Endothelial cell of hepatic sinusoid (primary cell): ENCODE measurements at regions not wholly inside any gene's neighbourhood (a gene's known extent, or its start where the extent isn't known, plus 50 kb on each side); places are given as distances from the start of the nearest gene placed in this dataset.

ENCODE experiments used
- in situ Hi-C: cut with HindIII; loops from 2 replicates; pipeline ENCODE4 v1.10.0; 2017; ENCODE audit warnings: low sequenced_read_pairs

DNA sequence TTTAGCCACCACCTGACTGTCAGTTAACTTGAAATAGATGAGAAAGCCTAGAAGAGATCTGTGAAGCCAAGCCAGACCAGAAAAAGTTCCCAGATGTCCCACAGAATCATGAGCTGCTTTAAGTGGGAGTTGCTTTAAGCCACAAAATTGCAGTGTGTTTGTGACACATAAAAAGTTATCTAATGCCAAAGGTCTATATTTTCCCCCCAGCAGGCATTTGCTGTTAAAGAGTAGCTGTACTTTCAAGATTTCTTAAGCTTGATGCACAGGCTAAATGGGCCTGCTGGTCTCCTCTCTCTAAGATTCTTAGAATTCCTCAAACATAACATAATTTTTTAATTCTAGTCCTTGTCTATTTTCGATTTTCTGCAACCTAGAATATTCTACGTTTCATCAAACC lies 825.7 kb downstream of the FAM181B start:
- in situ Hi-C loops: no loop called here

DNA sequence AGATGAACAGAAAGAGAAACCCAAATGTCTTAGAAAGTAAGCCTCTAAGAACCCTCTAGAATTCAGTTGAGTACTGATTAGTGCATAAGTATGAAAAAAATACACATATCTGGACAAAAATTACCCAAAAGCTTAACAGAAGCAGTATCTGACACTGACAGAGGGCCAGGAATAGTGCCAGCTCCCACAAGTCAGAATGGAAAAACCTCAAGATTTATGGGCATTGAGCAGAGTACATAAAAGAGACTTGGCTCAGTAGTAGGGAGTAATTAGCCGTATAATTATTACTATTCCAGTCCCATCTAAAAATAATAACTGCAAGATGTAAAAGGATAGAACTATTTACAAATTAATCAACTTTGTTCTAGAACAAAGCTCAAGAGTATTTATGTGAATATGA lies 834.5 kb downstream of the FAM181B start:
- in situ Hi-C loops: no loop called here

DNA sequence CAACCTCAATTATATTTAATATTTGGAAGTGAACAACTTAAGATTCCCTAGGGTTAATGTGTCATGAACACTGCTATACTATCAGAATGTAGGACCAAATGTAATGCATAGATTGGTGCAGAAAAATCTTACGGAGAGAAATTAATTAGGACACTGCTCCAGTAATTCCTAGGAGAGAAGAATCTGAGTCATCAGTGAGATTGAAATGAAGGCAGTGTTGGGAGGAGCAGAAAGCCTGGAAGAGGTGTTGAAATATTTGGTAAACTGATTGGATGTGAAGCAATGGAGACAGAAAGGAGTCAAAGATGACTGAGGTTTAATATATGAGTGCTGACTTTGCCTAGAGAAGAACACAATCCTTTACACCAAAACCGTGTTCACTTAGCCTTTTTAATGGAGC lies 836.0 kb downstream of the FAM181B start:
- in situ Hi-C loops: no loop called here

DNA sequence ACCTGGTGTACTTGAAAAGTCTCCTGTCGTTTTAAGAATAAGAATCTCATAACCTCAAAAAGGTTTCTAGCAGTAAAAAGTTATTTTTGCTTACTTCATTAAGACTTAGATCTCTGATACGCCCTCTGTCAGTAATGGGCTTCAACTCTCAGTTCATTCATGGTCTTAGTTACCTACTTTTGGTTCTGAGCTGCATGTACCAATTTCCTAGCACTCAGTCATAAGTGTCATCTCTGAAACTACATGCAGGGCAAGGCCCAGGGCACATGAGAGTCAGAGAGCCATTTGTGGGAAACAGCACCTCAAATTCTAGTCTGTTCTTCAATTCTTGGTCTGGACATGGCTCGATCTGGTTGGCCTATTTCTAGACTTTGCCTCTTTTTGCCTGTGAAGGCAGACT lies 838.4 kb downstream of the FAM181B start:
- in situ Hi-C loops: no loop called here

DNA sequence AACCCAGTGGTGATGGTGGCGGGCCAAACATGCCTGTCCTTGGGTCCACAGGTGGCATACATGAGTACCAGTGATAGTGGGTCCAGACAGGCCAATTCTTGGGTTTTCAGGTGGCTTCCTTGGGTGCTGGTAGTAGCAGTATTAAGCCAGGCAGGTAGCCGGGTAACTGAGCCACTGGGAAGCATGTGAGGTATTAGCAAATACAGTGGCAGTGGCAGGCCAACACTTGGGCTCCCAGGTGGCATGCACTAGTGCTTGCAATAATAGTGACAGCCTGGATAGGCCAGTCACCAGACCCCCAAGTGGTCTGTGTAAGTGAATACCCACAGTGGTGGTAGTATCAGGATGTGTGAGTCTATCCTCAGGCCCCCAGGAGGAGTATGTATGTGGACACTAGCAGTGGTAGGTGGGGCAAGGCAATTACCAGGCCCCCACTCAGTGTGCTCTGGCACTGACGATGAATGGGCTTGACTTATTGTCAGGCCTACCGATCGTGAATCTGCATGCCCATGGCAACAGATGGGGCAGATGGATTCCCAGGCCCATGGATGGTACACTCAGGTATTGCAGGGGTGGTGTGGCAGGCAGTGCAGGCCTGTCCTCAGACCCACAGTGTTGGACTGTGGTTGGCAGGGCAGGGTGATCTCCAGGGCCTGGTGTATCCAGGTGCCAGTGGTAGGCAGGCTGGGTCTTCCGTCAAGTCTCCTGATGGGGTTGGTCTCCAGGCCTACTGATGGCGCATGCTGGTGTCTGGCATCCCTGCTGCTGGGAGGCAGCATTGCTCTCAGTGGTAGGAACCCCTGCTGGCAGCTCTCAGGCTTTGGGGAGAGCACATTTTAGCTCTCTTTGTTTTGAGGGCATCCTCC lies 840.7 kb downstream of the FAM181B start:
- in situ Hi-C loops: no loop called here

DNA sequence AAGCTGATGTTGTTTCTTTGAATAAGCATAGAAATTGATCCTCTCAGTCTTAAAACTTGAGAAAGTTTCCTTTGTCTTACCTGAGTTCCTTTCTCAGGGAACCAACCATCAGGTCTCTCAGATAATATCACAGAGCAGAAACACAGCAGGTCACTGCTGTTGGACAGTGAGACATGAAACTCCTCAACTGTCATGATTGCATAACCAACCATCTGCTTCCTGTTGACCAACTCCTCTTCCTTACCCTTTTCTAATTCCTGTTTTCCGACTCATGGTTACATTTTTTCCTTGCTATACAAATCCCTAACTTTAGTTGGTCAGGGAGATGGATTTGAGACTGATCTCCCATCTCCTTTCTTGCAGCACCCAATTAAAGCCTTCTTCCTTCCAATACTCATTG lies 845.3 kb downstream of the FAM181B start:
- in situ Hi-C loops: no loop called here

DNA sequence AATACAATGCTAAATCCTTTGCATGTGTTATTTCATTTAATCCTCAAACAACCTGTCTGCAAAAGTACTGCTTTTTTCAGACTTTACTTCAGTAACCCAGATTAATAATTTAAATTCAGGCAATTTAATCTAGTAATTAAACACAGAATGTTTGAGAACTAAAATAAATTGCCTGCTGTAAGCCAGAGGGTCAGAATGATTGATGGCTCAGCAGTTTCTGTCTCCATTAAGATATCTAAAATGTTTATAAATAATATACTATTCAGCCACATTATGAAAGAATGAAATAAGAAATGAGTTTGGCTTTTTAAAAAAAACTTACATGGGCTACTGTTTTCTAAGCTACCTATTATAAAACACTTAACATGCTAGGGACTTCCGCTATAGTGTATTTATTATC lies 846.0 kb downstream of the FAM181B start:
- in situ Hi-C loops: no loop called here

DNA sequence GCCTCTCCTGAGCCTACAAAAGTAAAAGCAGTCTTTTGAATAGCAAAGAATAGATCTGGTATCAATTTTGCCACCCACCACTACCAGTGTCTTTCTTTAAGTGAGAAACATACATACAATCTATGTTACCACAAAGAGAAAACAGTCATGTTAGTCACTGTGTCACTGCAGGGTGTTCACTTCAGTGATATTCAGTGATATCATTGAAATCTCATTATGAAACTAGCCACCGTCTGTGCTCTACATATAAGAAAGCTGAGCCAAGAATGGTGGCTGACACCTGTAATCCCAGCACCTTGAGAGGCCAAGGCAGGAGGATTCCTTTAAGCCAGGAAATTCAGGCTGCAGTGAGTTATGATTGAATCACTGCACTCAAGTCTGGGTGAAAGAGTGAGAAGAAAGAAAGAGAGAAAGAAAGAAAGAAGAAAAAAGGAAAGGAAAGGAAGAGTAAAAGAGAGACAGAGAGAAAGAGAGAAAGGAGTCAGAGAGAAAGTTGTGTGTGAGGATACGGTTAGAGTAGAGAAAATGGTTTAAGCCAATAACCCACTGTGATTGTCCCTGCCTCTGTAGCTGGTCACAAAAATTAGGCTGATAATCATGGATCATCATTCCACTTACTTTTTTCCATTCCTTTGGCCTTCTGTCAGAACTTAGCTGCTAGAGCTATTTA lies 847.1 kb downstream of the FAM181B start:
- in situ Hi-C loops: no loop called here

DNA sequence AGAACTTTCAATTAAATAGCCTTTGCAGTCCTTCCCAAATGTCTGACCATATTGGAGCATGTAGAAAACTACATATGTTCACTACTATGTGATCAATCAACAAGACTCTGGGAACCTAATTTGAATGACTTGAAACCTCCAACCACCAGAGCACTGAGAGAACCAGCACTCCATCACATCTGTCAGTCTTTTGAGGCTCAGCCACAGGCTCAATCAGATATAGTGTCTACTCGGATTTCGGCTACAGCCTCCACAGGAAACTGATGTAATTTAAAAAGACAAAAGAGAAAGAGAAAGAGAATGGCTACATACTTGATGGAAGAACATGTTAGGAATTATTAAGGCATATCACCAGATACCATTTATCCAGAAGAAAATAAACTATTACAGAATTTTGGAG lies 859.0 kb downstream of the FAM181B start:
- in situ Hi-C loops: no loop called here

DNA sequence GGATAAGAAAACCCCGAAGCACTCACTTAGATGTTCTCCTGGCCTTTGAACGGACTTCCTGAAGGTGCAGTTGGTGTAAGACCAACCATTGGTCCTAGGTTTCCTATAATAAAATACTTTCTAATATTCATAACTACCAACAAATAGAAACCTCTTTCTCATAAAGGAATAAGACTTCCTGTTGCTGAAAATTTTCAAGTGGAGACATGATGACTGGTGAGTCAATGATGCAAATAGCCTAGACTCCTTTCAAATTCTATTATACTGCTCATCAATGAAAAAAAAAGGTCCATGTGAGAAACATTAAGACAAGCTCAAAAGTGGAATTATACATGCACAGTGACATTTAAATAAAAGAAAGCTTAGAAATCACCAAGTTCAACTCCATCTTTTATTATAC lies 862.8 kb downstream of the FAM181B start:
- in situ Hi-C loops: no loop called here

DNA sequence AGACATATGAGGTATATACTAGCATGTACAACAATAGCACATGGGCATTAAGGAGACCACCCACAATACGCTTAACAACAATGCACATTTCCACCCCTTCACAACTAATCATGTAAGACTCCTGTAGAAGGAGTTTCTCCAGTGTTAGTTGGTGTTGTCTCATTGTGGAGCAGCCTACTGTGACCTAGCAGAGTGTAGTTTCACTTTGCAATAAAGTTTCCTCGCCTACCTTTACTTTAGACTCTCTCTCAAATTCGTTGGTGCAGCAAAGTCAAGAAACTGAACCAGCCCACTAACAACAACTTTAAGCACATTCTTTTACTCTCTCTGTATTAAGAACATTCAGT lies 863.6 kb downstream of the FAM181B start:
- in situ Hi-C loops: no loop called here

DNA sequence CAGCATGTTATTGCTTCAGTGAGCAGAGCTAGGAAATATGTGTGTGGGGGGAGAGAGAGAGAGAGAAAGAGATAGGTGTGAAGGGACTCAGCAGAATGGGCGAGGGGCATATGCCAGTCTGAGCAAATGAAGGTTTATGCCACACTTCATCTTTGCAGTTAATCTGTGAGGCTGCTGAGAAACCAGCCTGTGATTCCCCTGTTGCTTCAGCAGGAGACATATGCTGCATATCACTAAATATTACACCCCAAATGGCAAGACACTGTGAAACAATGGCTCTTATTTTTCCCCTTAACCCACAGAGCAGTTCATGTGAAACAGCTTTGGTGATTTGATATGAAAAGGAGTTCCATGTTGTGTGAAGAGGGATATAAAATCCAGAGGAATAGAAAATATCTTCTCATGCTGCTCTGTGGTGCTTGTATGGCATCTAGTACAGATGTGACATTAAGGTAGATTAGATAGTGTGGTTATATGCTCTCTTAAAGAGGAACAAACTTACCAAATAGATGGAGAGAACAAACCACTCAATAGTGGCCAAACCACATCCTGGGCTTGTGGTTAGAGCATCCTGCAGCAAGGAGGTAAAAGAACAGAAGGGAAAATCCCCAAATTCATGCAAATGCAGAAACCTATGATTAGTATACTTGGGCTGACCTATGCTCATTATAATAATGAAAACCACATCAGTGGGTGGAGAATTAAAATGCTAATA lies 864.2 kb downstream of the FAM181B start:
- in situ Hi-C loops: no loop called here

DNA sequence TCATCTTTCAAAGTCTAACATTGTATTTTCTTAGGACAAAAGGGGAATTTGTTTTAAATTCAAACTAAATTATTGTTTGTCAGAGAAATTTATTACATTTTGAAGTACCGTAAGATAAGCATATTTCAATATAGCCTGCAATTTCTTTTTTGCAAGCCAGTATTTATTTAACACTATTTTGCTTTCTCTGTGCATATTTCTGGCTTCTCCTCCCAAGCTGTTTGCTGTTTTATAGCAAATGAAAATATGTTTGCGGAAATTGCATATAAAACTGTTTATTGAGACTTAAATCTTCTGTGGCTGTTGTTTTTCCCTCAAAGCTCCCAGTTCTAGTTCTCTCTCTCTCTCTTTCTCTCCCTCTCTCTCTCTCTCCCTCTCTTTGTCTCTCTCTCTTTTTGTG lies 866.8 kb downstream of the FAM181B start:
- in situ Hi-C loops: no loop called here

DNA sequence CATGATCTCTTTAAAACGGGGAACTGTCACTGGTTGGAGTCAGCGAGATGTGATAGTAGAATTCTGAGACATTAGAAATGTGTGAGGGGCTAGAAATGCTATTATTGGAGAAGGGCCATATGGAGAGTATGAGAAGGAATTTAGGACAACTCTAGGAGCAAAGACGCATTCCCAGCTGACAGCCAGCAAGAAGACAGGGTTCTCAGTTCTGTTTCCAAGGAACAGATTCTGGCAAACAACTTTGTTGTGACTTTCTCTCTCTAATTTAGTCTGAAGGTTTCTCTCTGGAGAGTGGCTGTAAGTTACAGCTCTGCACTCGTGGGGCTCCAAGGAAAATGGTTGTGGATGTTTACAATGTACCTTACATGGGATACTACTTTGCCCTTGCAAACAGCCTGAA lies 876.3 kb downstream of the FAM181B start:
- in situ Hi-C loops: no loop called here

DNA sequence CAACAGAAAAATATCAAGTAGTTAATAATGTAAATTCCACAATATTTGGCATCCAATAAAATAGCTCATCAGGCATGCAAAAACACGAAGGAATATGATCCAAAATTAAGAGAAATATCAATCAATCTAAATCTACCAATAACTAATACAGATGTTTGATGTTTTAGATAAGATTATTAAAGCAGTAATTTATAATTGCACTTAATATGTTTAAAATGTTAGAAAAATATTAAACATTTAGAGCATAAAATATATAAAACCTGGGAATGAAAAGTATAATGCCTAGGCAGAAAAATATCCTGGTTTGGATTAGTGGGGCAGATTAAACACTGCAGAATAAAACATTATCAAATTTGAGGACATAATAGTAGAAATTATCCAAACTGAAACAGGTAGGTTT lies 879.9 kb downstream of the FAM181B start:
- in situ Hi-C loops: no loop called here

DNA sequence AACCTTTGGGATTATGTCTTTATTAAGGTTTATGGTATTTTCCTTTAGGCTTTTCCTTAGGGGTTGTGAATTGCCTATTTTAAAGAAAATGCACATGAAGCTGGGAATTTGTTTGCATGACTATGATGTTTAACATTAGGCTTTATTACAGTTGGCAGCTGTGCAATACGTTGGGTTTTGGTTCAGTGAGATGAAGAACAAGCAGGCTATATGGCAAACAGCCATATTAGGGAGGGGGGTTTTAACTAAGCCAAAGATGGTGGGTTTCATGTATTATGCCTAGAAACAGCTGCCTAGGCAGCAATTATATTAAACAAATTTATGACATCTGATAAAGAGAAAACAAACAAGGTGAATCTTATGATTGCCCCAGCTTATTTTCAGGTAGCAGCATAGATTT lies 880.8 kb downstream of the FAM181B start:
- in situ Hi-C loops: no loop called here

DNA sequence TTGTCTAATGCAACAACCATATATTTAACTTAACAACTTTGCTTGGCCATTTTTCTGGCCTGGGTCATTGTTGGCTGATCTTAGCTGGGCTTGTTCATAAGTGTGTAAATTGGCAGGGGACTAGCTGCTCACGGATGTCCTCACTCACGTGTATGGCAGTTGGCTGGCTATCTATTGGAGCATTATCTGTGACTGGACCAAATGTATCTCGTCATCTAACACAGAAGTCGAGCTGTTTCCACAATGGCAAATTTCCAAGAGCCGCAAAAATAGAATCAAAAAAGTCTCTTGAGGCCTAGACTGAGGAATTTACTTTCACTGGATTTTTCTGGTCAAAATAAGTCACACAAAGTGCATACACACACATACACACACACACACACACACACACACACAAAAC lies 893.3 kb downstream of the FAM181B start:
- in situ Hi-C loops: no loop called here

DNA sequence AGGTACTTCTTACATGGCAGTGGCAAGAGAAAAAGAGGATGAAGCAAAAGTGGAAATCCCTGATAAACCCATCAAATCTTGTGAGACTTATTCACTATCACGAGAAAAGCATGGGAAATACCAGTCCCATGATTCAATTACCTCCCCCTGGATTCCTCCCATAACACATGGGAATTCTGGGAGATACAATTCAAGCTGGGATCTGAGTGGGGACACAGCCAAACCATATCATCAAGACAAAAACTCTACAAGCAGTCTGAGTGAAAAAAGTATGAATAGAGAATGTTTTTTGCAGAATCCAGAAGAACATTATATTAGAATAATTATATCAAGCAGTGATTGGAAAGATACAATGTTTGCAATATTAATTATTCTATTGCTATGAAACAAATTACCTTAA lies 893.7 kb downstream of the FAM181B start:
- in situ Hi-C loops: no loop called here

DNA sequence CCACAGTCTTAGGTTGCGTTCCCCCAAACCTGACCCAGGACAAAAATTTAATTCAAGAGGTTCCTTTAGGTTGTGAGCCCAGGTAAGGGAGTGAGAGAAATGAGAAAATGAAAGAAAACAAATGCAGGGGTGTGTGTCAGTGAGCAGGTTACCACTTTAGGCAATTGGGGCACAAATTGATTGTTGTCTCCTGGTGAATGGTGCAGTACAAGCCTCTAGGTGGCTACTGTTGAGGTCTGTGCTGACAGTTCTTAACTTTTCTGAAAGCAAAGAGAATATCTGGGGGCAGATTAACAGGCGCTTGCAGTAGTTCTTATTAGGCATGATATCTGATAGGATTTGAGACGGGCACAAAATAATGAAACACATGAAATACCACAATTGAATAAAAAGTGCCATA lies 894.6 kb downstream of the FAM181B start:
- in situ Hi-C loops: no loop called here

DNA sequence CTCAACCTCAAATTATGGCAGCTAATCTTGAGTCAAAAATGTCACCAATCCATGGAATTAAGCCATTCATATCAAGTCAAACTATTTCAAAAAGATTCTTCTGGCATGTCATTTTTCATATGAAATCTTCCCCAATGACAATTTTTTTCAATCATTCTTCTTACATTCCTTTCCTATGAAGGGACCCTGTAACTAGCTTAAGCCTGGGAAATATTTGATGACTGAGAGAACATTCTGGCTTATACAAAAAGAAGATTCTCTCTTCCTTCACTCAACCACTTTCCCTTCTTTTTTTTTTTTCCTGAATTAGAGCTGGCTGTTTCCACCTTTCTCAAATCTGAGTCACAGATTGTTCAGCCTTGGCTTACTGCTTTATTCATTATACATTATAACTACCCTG lies 903.7 kb downstream of the FAM181B start:
- in situ Hi-C loops: no loop called here

DNA sequence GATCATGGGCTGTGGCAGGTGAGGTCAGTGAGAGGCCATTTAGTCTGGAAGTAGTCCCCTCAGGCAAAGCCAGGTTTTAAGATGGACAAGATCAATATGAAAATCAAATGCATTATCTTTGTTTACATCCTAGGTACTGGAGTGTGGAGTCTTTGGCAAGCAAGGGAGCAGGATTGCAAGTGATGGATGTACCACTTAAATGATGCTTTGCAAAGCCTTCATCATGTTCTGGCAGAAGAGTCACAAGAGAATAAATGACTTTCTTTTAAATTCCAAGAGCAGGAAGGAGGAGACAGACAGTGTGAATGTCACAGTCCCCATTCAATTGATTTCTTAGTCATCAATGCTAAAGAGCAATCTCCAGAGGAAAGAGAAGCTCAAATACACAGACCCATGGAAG lies 908.3 kb downstream of the FAM181B start:
- in situ Hi-C loops: no loop called here

DNA sequence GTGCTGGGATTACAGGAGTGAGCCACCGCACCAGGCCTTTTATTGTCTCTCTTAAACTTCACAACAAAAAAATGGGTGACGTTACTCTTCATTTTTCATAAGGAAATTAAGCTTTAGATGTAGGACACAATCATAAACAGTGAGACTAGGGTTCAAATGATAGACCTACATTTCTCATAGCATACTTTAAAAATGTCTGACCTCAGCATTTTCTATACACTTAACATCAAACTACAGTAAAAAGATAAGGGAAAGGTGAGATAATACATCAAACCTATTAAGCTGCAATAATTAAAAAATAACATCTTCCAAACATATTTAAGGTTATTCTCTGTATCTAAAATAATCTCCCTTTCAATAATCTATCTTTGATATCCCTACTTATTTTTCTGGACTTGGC lies 914.2 kb downstream of the FAM181B start:
- in situ Hi-C loops: no loop called here
